ENCODE measurements at regions not wholly inside any gene's neighbourhood (a gene's known extent, or its start where the extent isn't known, plus 50 kb on each side); places are given as distances from the start of the nearest gene placed in this dataset.

- no peak for TF ChIP-seq ZBTB33 (IDR thresholded peaks at IDR 0.05; ENCODE audit: extremely low read depth, insufficient replicate concordance, low read length)
- TF ChIP-seq MAX (IDR thresholded peaks at IDR 0.05), result no peak
Measured at GRCh38 chr3:152719264-152719663, 115.7 kb upstream of the P2RY1 start (continued).

GRCh38 chr3:152720951-152721718 is 113.8 kb upstream of the P2RY1 start:
- CTCF ChIA-PET, result no interaction called here
- H3K27ac ChIP-seq (ENCODE audit: low read depth, low read length), result no peak overlapping the region
- H3K9ac ChIP-seq (ENCODE audit: low read length), result no peak overlapping the region
- no peak overlapping the region for H2AFZ ChIP-seq (ENCODE audit: low read depth, low read length, poor library complexity, severe bottlenecking)
- BruUV-seq (replicated peaks), result no TSS peak
- H3K4me2 ChIP-seq (ENCODE audit: low read length), result no peak overlapping the region
- no peak for ATAC-seq
- H3K9me3 ChIP-seq (ENCODE audit: control insufficient read depth in 1 of 2, insufficient read depth in 1 of 2, low read depth in 1 of 2, low read length in 2 of 2), result no peaks in the 10 kb centered on the region
- no peak overlapping the region for H3K4me3 ChIP-seq (replicated peaks in 1 of 2; ENCODE audit: low read depth in 1 of 2, low read length in 2 of 2)
- no peaks in the 10 kb centered on the region for H3K27me3 ChIP-seq (ENCODE audit: insufficient read depth, low read length)
- RAD21 ChIA-PET (ENCODE audit: low non-redundant PET in 1 of 2, low total read pairs in 2 of 2, uncharacterized antibody in 2 of 2, unreplicated experiment in 2 of 2), result no interaction called here
- POLR2A ChIA-PET, result no interaction called here
- no peaks in the 10 kb centered on the region for H3K9me2 ChIP-seq (ENCODE audit: insufficient read depth)
- intact Hi-C loops (cut with micrococcal nuclease), result no loop called here
- no peaks in the 10 kb centered on the region for H4K20me1 ChIP-seq (ENCODE audit: insufficient read depth)
- H3K4me1 ChIP-seq (ENCODE audit: control insufficient read depth in 1 of 2, insufficient read depth in 2 of 2, low read length in 2 of 2), result peaks cover 0 to 8% of the 10 kb centered on the region in 2 experiments; a peak in 2 of 4 replicates
- DNase-seq (ENCODE audit: low read depth, low spot score), result no peak
- H3K36me3 ChIP-seq (ENCODE audit: control insufficient read depth in 1 of 2, insufficient read depth in 2 of 2, low read length in 2 of 2), result no peaks in the 10 kb centered on the region
- H3K79me2 ChIP-seq (ENCODE audit: insufficient read depth, low read length), result no peaks in the 10 kb centered on the region
- TF ChIP-seq ELF1 (IDR thresholded peaks at IDR 0.05; ENCODE audit: borderline replicate concordance, low read depth) (no peak), ZBTB33 (IDR thresholded peaks at IDR 0.05; ENCODE audit: extremely low read depth, insufficient replicate concordance, low read length) (no peak), EGR1 (IDR thresholded peaks at IDR 0.05; ENCODE audit: low read depth) (no peak), ATF3 (IDR thresholded peaks at IDR 0.05) (no peak), TCF7L2 (IDR thresholded peaks at IDR 0.05; ENCODE audit: borderline replicate concordance, extremely low read depth, insufficient read depth, insufficient read length) (no peak), SRF (IDR thresholded peaks at IDR 0.05; ENCODE audit: low read depth) (no peak), CBX3 (IDR thresholded peaks at IDR 0.05; ENCODE audit: low read depth) (no peak), ZFX (IDR thresholded peaks at IDR 0.05) (no peak), JUND (IDR thresholded peaks at IDR 0.05) (no peak), EZH2phosphoT487 (IDR thresholded peaks at IDR 0.05; ENCODE audit: borderline replicate concordance) (no peak), CEBPB (IDR thresholded peaks at IDR 0.05; ENCODE audit: low read depth) (no peak), ZNF274 (IDR thresholded peaks at IDR 0.05; ENCODE audit: low read depth, low read length) (no peak), POLR2A (IDR thresholded peaks at IDR 0.05; ENCODE audit: borderline replicate concordance, extremely low read depth, insufficient read depth, insufficient read length) (no peak), REST (IDR thresholded peaks at IDR 0.05; ENCODE audit: low read depth) (no peak), RAD21 (IDR thresholded peaks at IDR 0.05; ENCODE audit: low read depth) (no peak)
